Hepatocyte (in vitro differentiated cells): ENCODE measurements at regions not wholly inside any gene's neighbourhood (a gene's known extent, or its start where the extent isn't known, plus 50 kb on each side); places are given as distances from the start of the nearest gene placed in this dataset.
A peak's percentile ranks its signal among the peaks of the same experiment; 100 is the strongest.

ENCODE experiments used
- DNase-seq: peaks from one replicate; pipeline ENCODE4 v3.0.0-alpha.2; 2016; ENCODE audit warnings: low spot score
- H2AFZ ChIP-seq: fragments of 200-600 bp; sonication (generic); 2 replicates; pipeline ENCODE4 v1.6.0; 2016; ENCODE audit warnings: antibody characterized with exemption, mild to moderate bottlenecking
- H3K27ac ChIP-seq: fragments of 200-600 bp; sonication (generic); 2 replicates; pipeline ENCODE4 v1.5.1; 2016; ENCODE audit warnings: mild to moderate bottlenecking
- H3K27me3 ChIP-seq: fragments of 200-600 bp; sonication (generic); 2 replicates; pipeline ENCODE4 v1.6.1; 2016
- H3K36me3 ChIP-seq: fragments of 200-600 bp; sonication (generic); replicated peaks from 2 replicates; pipeline ENCODE4 v1.5.1; 2016; ENCODE audit warnings: low read depth; ENCODE audit not compliant: insufficient read depth
- H3K4me1 ChIP-seq: fragments of 200-600 bp; sonication (generic); 2 replicates; pipeline ENCODE4 v1.5.1; 2016; ENCODE audit warnings: mild to moderate bottlenecking, moderate library complexity; ENCODE audit not compliant: insufficient read depth
- H3K4me2 ChIP-seq: fragments of 200-600 bp; sonication (generic); 2 replicates; pipeline ENCODE4 v1.6.0; 2016
- H3K4me3 ChIP-seq: fragments of 200-600 bp; sonication (generic); 2 replicates; pipeline ENCODE4 v1.5.1; 2016; ENCODE audit warnings: mild to moderate bottlenecking
- H3K79me2 ChIP-seq: fragments of 200-600 bp; sonication (generic); 2 replicates; pipeline ENCODE4 v1.6.0; 2017; ENCODE audit warnings: mild to moderate bottlenecking
- H3K9me2 ChIP-seq: fragments of 200-600 bp; sonication (generic); replicated peaks from 2 replicates; pipeline ENCODE4 v1.6.0; 2017; ENCODE audit warnings: mild to moderate bottlenecking; ENCODE audit not compliant: insufficient read depth
- H3K9me3 ChIP-seq: fragments of 200-600 bp; sonication (generic); 2 replicates; pipeline ENCODE4 v1.5.1; 2016; ENCODE audit warnings: low read depth, mild to moderate bottlenecking
- H4K20me1 ChIP-seq: fragments of 200-600 bp; sonication (generic); 2 replicates; pipeline ENCODE4 v1.6.0; 2016; ENCODE audit warnings: mild to moderate bottlenecking; ENCODE audit not compliant: insufficient read depth, poor library complexity, severe bottlenecking
- EZH2 ChIP-seq: fragments of 200-600 bp; sonication (generic); IDR thresholded peaks from 2 replicates; pipeline ENCODE4 v1.6.1; 2016; ENCODE audit warnings: antibody characterized with exemption, mild to moderate bottlenecking, borderline replicate concordance
- EZH2phosphoT487 ChIP-seq: fragments of 200-600 bp; sonication (generic); IDR thresholded peaks from one replicate; pipeline ENCODE4 v1.6.1; 2018; ENCODE audit warnings: antibody characterized with exemption, mild to moderate bottlenecking, low read depth, moderate library complexity; ENCODE audit not compliant: unreplicated experiment, severe bottlenecking
- WGBS: methylation state at CpG from one replicate; pipeline ENCODE4 v1.1.6; 2016; ENCODE audit warnings: low lambda C conversion rate; ENCODE audit errors: missing lambda C conversion rate; 5-methylcytosine and 5-hydroxymethylcytosine counted together
- TF ChIP-seq, protein P1 (sequence below): fragments of 200-600 bp; sonication (generic); IDR thresholded peaks from 2 replicates; pipeline ENCODE4 v1.5.1; 2016; ENCODE audit warnings: antibody characterized with exemption, mild to moderate bottlenecking; ENCODE audit not compliant: poor library complexity

DNA sequence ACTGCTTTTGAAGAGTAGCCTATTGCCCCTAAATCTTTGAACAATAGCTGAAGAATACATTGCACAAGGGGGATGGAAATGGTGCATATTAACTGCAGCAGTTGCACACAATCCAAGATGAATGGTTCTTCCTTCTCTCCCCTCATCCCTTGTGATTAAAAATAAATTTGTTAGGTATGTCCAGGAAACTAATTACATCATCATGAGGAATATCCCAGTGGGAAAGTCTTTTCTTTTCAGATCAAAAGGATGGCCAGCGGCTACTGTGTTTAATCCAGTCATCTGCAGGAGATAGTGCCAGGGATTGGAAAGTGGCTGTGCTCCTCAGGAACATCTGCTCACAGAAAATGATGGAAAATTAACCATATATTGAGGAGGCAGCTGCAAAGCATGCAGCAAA is 508.4 kb upstream of the SEMA6A start:
- WGBS = 83% methylated on average over 1 of the region's 1 CpG

DNA sequence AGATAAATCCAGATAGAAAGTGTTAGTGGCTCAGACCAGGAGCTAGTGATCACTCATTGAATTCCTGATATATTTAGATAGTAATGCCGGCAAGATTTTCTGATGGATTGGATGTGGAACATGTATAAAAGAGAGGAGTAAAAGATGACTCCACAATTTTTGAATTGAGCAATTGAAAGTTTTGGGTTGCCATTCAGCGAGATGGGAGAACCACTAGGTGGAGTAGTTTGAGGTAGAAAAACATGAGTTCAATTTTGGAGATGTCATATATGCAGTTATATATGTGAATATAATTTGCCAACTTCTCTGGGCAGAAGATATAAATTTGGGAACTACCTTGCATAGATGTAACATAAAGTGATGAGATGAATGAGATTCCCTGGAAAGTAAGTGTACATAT is 502.5 kb upstream of the SEMA6A start:
- no peak for DNase-seq
- H3K9me2 ChIP-seq = no peaks in the 10 kb centered on the region
- H3K4me1 ChIP-seq = no peaks in the 10 kb centered on the region
- H3K79me2 ChIP-seq = no peaks in the 10 kb centered on the region
- TF ChIP-seq, protein P1, sequence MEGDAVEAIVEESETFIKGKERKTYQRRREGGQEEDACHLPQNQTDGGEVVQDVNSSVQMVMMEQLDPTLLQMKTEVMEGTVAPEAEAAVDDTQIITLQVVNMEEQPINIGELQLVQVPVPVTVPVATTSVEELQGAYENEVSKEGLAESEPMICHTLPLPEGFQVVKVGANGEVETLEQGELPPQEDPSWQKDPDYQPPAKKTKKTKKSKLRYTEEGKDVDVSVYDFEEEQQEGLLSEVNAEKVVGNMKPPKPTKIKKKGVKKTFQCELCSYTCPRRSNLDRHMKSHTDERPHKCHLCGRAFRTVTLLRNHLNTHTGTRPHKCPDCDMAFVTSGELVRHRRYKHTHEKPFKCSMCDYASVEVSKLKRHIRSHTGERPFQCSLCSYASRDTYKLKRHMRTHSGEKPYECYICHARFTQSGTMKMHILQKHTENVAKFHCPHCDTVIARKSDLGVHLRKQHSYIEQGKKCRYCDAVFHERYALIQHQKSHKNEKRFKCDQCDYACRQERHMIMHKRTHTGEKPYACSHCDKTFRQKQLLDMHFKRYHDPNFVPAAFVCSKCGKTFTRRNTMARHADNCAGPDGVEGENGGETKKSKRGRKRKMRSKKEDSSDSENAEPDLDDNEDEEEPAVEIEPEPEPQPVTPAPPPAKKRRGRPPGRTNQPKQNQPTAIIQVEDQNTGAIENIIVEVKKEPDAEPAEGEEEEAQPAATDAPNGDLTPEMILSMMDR = peak; percentile 47
- TF ChIP-seq EZH2phosphoT487 = no peak
- no peak for TF ChIP-seq EZH2
- no peak overlapping the region for H2AFZ ChIP-seq
- H3K4me3 ChIP-seq = no peak overlapping the region
- H3K36me3 ChIP-seq = no peaks in the 10 kb centered on the region
- no peaks in the 10 kb centered on the region for H3K27me3 ChIP-seq
- no peak overlapping the region for H3K4me2 ChIP-seq
- no peaks in the 10 kb centered on the region for H3K9me3 ChIP-seq
- no peaks in the 10 kb centered on the region for H4K20me1 ChIP-seq
- 92% methylated on average over 2 of the region's 2 CpGs for WGBS
- no peak overlapping the region for H3K27ac ChIP-seq

More for the DNA sequence above, 508.4 kb upstream of the SEMA6A start:
- TF ChIP-seq EZH2phosphoT487 (no peak), EZH2 (no peak)
- TF ChIP-seq, protein P1 = no peak
- Histone ChIP-seq H3K4me1 (no peaks in the 10 kb centered on the region), H3K27ac (no peak overlapping the region), H3K36me3 (no peaks in the 10 kb centered on the region), H3K4me2 (no peak overlapping the region), H3K79me2 (no peaks in the 10 kb centered on the region), H3K9me2 (no peaks in the 10 kb centered on the region), H2AFZ (no peak overlapping the region), H4K20me1 (no peaks in the 10 kb centered on the region), H3K4me3 (no peak overlapping the region), H3K27me3 (no peaks in the 10 kb centered on the region), H3K9me3 (no peaks in the 10 kb centered on the region)
- no peak for DNase-seq

DNA sequence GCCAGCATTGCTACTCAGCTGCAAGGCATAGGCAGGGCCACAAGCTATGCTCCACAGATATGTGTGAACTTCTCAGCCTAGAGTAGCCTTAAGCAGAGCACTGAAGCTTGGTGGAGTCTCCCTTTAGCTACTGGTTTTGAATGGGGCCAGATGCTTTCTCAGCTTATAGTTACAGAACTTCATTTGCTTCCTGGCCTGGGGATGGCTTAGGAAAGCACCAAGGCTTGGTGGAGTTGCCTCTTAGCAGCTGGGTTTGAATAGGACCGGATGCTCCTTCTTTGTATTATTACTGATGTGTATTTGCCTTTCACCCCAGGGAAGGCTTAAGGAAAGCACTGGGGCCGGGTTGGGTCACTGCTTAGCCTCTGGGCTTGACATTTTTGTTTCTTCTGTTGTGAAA is 497.8 kb upstream of the SEMA6A start:
- Histone ChIP-seq H3K4me1 (no peaks in the 10 kb centered on the region), H3K4me2 (no peak overlapping the region), H2AFZ (no peak overlapping the region), H4K20me1 (no peaks in the 10 kb centered on the region), H3K27ac (no peak overlapping the region), H3K4me3 (no peak overlapping the region), H3K79me2 (no peaks in the 10 kb centered on the region), H3K9me2 (no peaks in the 10 kb centered on the region), H3K27me3 (no peaks in the 10 kb centered on the region), H3K36me3 (no peaks in the 10 kb centered on the region), H3K9me3 (no peaks in the 10 kb centered on the region)
- no peak for TF ChIP-seq EZH2
- TF ChIP-seq, protein P1 = no peak
- TF ChIP-seq EZH2phosphoT487 = no peak
- no peak for DNase-seq
- 71% methylated on average over 2 of the region's 2 CpGs for WGBS

DNA sequence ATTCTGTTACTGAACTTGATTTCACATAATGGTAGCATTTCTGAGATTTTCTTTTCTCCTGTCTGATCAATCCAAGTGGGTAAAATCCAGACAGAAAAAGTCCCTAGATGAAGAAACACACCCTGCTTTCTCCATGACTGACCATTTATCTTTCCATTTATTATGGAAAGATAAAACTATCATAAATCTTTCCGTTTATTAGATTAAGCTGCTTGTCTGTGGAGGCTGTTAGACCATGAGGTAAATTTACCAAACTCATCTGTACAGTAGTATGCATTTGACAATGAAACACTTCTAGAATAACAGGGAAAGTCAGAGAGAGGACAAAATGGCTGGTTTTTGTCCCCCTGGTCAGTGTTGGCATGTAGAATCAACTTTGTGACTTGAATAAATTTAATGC is 491.2 kb upstream of the SEMA6A start:
- Histone ChIP-seq H3K9me3 (no peaks in the 10 kb centered on the region), H3K4me2 (no peak overlapping the region), H3K27me3 (no peaks in the 10 kb centered on the region), H3K9me2 (no peaks in the 10 kb centered on the region), H3K27ac (no peak overlapping the region), H4K20me1 (no peaks in the 10 kb centered on the region), H3K36me3 (no peaks in the 10 kb centered on the region), H3K4me1 (no peaks in the 10 kb centered on the region), H3K4me3 (no peak overlapping the region), H2AFZ (no peak overlapping the region), H3K79me2 (no peaks in the 10 kb centered on the region)
- WGBS = 67% methylated on average over 1 of the region's 1 CpG
- DNase-seq = no peak
- no peak for TF ChIP-seq EZH2
- TF ChIP-seq, protein P1 = no peak
- no peak for TF ChIP-seq EZH2phosphoT487
